Peyer's patch (tissue), 4 donors: ENCODE measurements at regions not wholly inside any gene's neighbourhood (a gene's known extent, or its start where the extent isn't known, plus 50 kb on each side); places are given as distances from the start of the nearest gene placed in this dataset.

Source experiments
- DNase-seq, 3 donors: peaks; one replicate each; pipeline ENCODE4 v3.0.0-alpha.2; 2017 to 2019
- H3K27ac ChIP-seq, 4 donors: fragments of 200-600 bp; sonication (generic); one replicate each; pipeline ENCODE4 v1.5.1; 2016 to 2019
- H3K27me3 ChIP-seq, 2 donors: fragments of 200-600 bp; sonication (generic); one replicate each; pipeline ENCODE4 v1.5.1; 2019
- H3K36me3 ChIP-seq, 3 donors: fragments of 200-600 bp; sonication (generic); one replicate each; pipeline ENCODE4 v1.5.1; 2016 to 2019
- H3K4me1 ChIP-seq, 4 donors: fragments of 200-600 bp; sonication (generic); one replicate each; pipeline ENCODE4 v1.5.1; 2016 to 2019
- H3K4me3 ChIP-seq, 4 donors: fragments of 200-600 bp; sonication (generic); 1 replicate in 3 of 4; 2 replicates in 1 of 4; pipeline ENCODE4 v1.5.1; 2016 to 2019; ENCODE audit warnings: mild to moderate bottlenecking in 1 of 4
- H3K9me3 ChIP-seq, 4 donors: fragments of 200-600 bp; sonication (generic); one replicate each; pipeline ENCODE4 v1.5.1; 2016 to 2019; ENCODE audit warnings: mild to moderate bottlenecking in 1 of 4
- CTCF ChIP-seq, 6 experiments: fragments of 450-650 bp in 4 of 6; fragments of 200-600 bp in 2 of 6; sonication (generic) in 1 of 6; IDR thresholded peaks; one replicate each; pipeline ENCODE4 v1.5.1; 2017 to 2019; ENCODE audit warnings: antibody characterized with exemption in 6 of 6, mild to moderate bottlenecking in 3 of 6, moderate library complexity in 1 of 6
- POLR2A ChIP-seq, 2 donors: fragments of 450-650 bp; IDR thresholded peaks; one replicate each; pipeline ENCODE4 v1.5.1; 2017; ENCODE audit warnings: antibody characterized with exemption in 2 of 2, mild to moderate bottlenecking in 2 of 2, moderate library complexity in 2 of 2

- TF ChIP-seq POLR2A (IDR thresholded peaks at IDR 0.05) = no peak
- no peak for TF ChIP-seq CTCF (IDR thresholded peaks at IDR 0.05)
- Histone ChIP-seq H3K9me3 (no peaks in the 10 kb centered on the region), H3K27me3 (no peaks in the 10 kb centered on the region), H3K4me1 (peaks cover 0 to 6% (median 0%) of the 10 kb centered on the region in 4 donors), H3K4me3 (no peak overlapping the region), H3K36me3 (no peaks in the 10 kb centered on the region), H3K27ac (no peak overlapping the region)
- no peak for DNase-seq
These were observed 375.5 kb downstream of the IRS2 start for GRCh38 chr13:109410868-109411267.

- Histone ChIP-seq H3K4me3 (no peak overlapping the region), H3K4me1 (peaks cover 0 to 6% (median 0%) of the 10 kb centered on the region in 4 donors), H3K9me3 (no peaks in the 10 kb centered on the region), H3K27ac (no peak overlapping the region), H3K27me3 (no peaks in the 10 kb centered on the region), H3K36me3 (no peaks in the 10 kb centered on the region)
- DNase-seq = no peak
- no peak for TF ChIP-seq POLR2A (IDR thresholded peaks at IDR 0.05)
- TF ChIP-seq CTCF (IDR thresholded peaks at IDR 0.05) = no peak
These were observed 377.6 kb downstream of the IRS2 start for GRCh38 chr13:109408591-109409382.

GRCh38 chr13:109406376-109406992, 379.9 kb downstream of the IRS2 start:
- H3K4me1 ChIP-seq = no peaks in the 10 kb centered on the region
- TF ChIP-seq CTCF (IDR thresholded peaks at IDR 0.05) (no peak), POLR2A (IDR thresholded peaks at IDR 0.05) (no peak)
- H3K4me3 ChIP-seq = no peak overlapping the region
- no peaks in the 10 kb centered on the region for H3K9me3 ChIP-seq
- no peaks in the 10 kb centered on the region for H3K36me3 ChIP-seq
- DNase-seq = no peak
- H3K27ac ChIP-seq = no peak overlapping the region
- no peaks in the 10 kb centered on the region for H3K27me3 ChIP-seq

GRCh38 chr13:109403012-109403421, 383.4 kb downstream of the IRS2 start:
- no peaks in the 10 kb centered on the region for H3K9me3 ChIP-seq
- H3K4me3 ChIP-seq = no peak overlapping the region
- H3K27ac ChIP-seq = no peak overlapping the region
- no peak for TF ChIP-seq CTCF (IDR thresholded peaks at IDR 0.05)
- TF ChIP-seq POLR2A (IDR thresholded peaks at IDR 0.05) = no peak
- DNase-seq = no peak
- H3K27me3 ChIP-seq = no peaks in the 10 kb centered on the region
- H3K36me3 ChIP-seq = no peaks in the 10 kb centered on the region
- H3K4me1 ChIP-seq = no peaks in the 10 kb centered on the region

GRCh38 chr13:109401891-109402290, 384.5 kb downstream of the IRS2 start:
- no peaks in the 10 kb centered on the region for H3K36me3 ChIP-seq
- no peak overlapping the region for H3K27ac ChIP-seq
- H3K4me3 ChIP-seq = no peak overlapping the region
- DNase-seq = no peak
- peaks cover 0 to under 1% (median 0%) of the 10 kb centered on the region in 4 donors for H3K4me1 ChIP-seq
- no peak for TF ChIP-seq POLR2A (IDR thresholded peaks at IDR 0.05)
- H3K27me3 ChIP-seq = no peaks in the 10 kb centered on the region
- no peaks in the 10 kb centered on the region for H3K9me3 ChIP-seq

GRCh38 chr13:109401307-109401706, 385.1 kb downstream of the IRS2 start:
- Histone ChIP-seq H3K4me1 (peaks cover 0 to 2% (median 0%) of the 10 kb centered on the region in 4 donors), H3K36me3 (no peaks in the 10 kb centered on the region), H3K9me3 (no peaks in the 10 kb centered on the region), H3K27me3 (no peaks in the 10 kb centered on the region), H3K27ac (no peak overlapping the region), H3K4me3 (no peak overlapping the region)
- TF ChIP-seq POLR2A (IDR thresholded peaks at IDR 0.05) = no peak
- no peak for TF ChIP-seq CTCF (IDR thresholded peaks at IDR 0.05)
- peak in 1 of 3 donors; percentile 57 for DNase-seq
